Kidney tubule cell (primary cell): ENCODE measurements at regions not wholly inside any gene's neighbourhood (a gene's known extent, or its start where the extent isn't known, plus 50 kb on each side); places are given as distances from the start of the nearest gene placed in this dataset.

Experiments
- DNase-seq: peaks from one replicate; pipeline ENCODE4 v3.0.0-alpha.2; 2018; ENCODE audit warnings: low spot score

- DNase-seq, result no peak
Measured at GRCh38 chr16:55118701-55119260, 188.1 kb downstream of the IRX5 start.

GRCh38 chr16:55120408-55120807 is 189.7 kb downstream of the IRX5 start:
- no peak for DNase-seq

- no peak for DNase-seq
Measured at GRCh38 chr16:55120826-55121225, 190.2 kb downstream of the IRX5 start.

- DNase-seq, result no peak
Measured at GRCh38 chr16:55123652-55124051, 193.0 kb downstream of the IRX5 start.

- no peak for DNase-seq
Measured at GRCh38 chr16:55125818-55126385, 195.2 kb downstream of the IRX5 start.

- DNase-seq, result no peak
Measured at GRCh38 chr16:55126456-55126855, 195.8 kb downstream of the IRX5 start.

GRCh38 chr16:55130456-55130855 is 193.5 kb upstream of the IRX6 start:
- no peak for DNase-seq

- DNase-seq, result no peak
Measured at GRCh38 chr16:55130911-55131310, 193.1 kb upstream of the IRX6 start.

- DNase-seq, result no peak
Measured at GRCh38 chr16:55133654-55134053, 190.3 kb upstream of the IRX6 start.

- DNase-seq, result no peak
Measured at GRCh38 chr16:55136356-55137150, 187.4 kb upstream of the IRX6 start.

- DNase-seq, result no peak
Measured at GRCh38 chr16:55138298-55138697, 185.7 kb upstream of the IRX6 start.

- no peak for DNase-seq
Measured at GRCh38 chr16:55142405-55142804, 181.6 kb upstream of the IRX6 start.

GRCh38 chr16:55144651-55145050 is 179.4 kb upstream of the IRX6 start:
- no peak for DNase-seq

GRCh38 chr16:55145771-55146603 is 178.0 kb upstream of the IRX6 start:
- no peak for DNase-seq

- no peak for DNase-seq
Measured at GRCh38 chr16:55146966-55147365, 177.0 kb upstream of the IRX6 start.

GRCh38 chr16:55147396-55147795 is 176.6 kb upstream of the IRX6 start:
- no peak for DNase-seq

- DNase-seq, result no peak
Measured at GRCh38 chr16:55149622-55150021, 174.4 kb upstream of the IRX6 start.

GRCh38 chr16:55151561-55152305 is 172.3 kb upstream of the IRX6 start:
- no peak for DNase-seq

GRCh38 chr16:55152875-55153390 is 171.1 kb upstream of the IRX6 start:
- DNase-seq, result no peak

- no peak for DNase-seq
Measured at GRCh38 chr16:55154262-55154661, 169.7 kb upstream of the IRX6 start.

- DNase-seq, result no peak
Measured at GRCh38 chr16:55154956-55155355, 169.0 kb upstream of the IRX6 start.

GRCh38 chr16:55155815-55156214 is 168.2 kb upstream of the IRX6 start:
- no peak for DNase-seq
